K562 (cell line): ENCODE measurements at regions not wholly inside any gene's neighbourhood (a gene's known extent, or its start where the extent isn't known, plus 50 kb on each side); places are given as distances from the start of the nearest gene placed in this dataset.

Experiments used
- BDP1 ChIP-seq: IDR thresholded peaks from 3 replicates; pipeline ENCODE4 v1.6.1; 2011; ENCODE audit not compliant: insufficient read length, insufficient read depth
- GABPB1 ChIP-seq: sonication (generic); formaldehyde crosslinking; IDR thresholded peaks from 2 replicates; pipeline ENCODE4 v1.8.0; 2022; ENCODE audit warnings: mild to moderate bottlenecking, missing genetic modification reagents
- GATA2 ChIP-seq: sonication (generic); formaldehyde crosslinking; IDR thresholded peaks from 2 replicates; pipeline ENCODE4 v1.4.0; 2020; ENCODE audit warnings: mild to moderate bottlenecking, missing genetic modification reagents
- MYC ChIP-seq, 2 experiments: fragments of 250-450 bp in 1 of 2; sonication (Bioruptor Pico) in 1 of 2; IDR thresholded peaks; 2 replicates each; pipeline versions ENCODE4 v1.5.1 to v1.6.1; 2012 to 2021; ENCODE audit warnings: low read depth in 2 of 2, borderline replicate concordance in 1 of 2, improper control_type of control experiment in 1 of 2, low read length in 1 of 2, mild to moderate bottlenecking in 1 of 2, moderate library complexity in 1 of 2
- NFE2L1 ChIP-seq: fragments of 450-650 bp; IDR thresholded peaks from 2 replicates; pipeline ENCODE4 v1.6.1; 2016; ENCODE audit warnings: missing genetic modification characterization, low read depth, mild to moderate bottlenecking, missing compliant biosample characterization, moderate library complexity, borderline replicate concordance
- PHF8 ChIP-seq: fragments of 200-600 bp; sonication (generic); IDR thresholded peaks from 2 replicates; pipeline ENCODE4 v1.6.1; 2012; ENCODE audit warnings: mixed run types, mild to moderate bottlenecking, inconsistent platforms, low read length, moderate library complexity, borderline replicate concordance
- SMC3 ChIP-seq: conservative IDR thresholded peaks from 2 replicates; pipeline ENCODE4 v1.6.1; 2011; ENCODE audit warnings: low read depth, low read length, improper control_type of control experiment; ENCODE audit not compliant: insufficient read depth
- TEAD2 ChIP-seq: fragments of 450-650 bp; IDR thresholded peaks from 2 replicates; pipeline ENCODE4 v1.6.1; 2016; ENCODE audit warnings: missing genetic modification characterization, control low read depth, missing compliant biosample characterization
- ZFX ChIP-seq: sonication (generic); formaldehyde crosslinking; IDR thresholded peaks from 2 replicates; pipeline ENCODE4 v1.8.0; 2022; ENCODE audit warnings: mild to moderate bottlenecking, missing genetic modification reagents, moderate library complexity
- ZNF830 ChIP-seq: fragments of 250-450 bp; sonication (Bioruptor Pico); IDR thresholded peaks from 2 replicates; pipeline ENCODE4 v1.5.0; 2021; ENCODE audit warnings: mild to moderate bottlenecking
- TF ChIP-seq, protein P1 (sequence below): sonication (generic); formaldehyde crosslinking; IDR thresholded peaks from 2 replicates; pipeline ENCODE4 v1.8.1; 2023; ENCODE audit warnings: mild to moderate bottlenecking, missing genetic modification reagents
- TF ChIP-seq, protein P2 (sequence below): sonication (generic); formaldehyde crosslinking; IDR thresholded peaks from 2 replicates; pipeline ENCODE4 v1.8.0; 2022; ENCODE audit warnings: missing genetic modification reagents, mild to moderate bottlenecking, moderate library complexity, borderline replicate concordance
- TF ChIP-seq, protein P3 (sequence below): fragments of 250-450 bp; sonication (Bioruptor Pico); IDR thresholded peaks from 2 replicates; pipeline ENCODE4 v1.8.0; 2021; ENCODE audit warnings: moderate library complexity, mild to moderate bottlenecking, inconsistent platforms

GRCh38 chr12:63406781-63407180 lies 255.8 kb upstream of the AVPR1A start:
- TF ChIP-seq MYC (IDR thresholded peaks at IDR 0.05; ENCODE audit: low read depth, low read length): no peak
- TF ChIP-seq MYC (CRISPR knock-in tag; IDR thresholded peaks at IDR 0.05; ENCODE audit: borderline replicate concordance, low read depth): no peak
- no peak for TF ChIP-seq GATA2 (CRISPR knock-in tag)
- TF ChIP-seq, protein P1, sequence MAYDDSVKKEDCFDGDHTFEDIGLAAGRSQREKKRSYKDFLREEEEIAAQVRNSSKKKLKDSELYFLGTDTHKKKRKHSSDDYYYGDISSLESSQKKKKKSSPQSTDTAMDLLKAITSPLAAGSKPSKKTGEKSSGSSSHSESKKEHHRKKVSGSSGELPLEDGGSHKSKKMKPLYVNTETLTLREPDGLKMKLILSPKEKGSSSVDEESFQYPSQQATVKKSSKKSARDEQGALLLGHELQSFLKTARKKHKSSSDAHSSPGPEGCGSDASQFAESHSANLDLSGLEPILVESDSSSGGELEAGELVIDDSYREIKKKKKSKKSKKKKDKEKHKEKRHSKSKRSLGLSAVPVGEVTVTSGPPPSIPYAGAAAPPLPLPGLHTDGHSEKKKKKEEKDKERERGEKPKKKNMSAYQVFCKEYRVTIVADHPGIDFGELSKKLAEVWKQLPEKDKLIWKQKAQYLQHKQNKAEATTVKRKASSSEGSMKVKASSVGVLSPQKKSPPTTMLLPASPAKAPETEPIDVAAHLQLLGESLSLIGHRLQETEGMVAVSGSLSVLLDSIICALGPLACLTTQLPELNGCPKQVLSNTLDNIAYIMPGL (CRISPR knock-in tag): no peak
- TF ChIP-seq ZNF830 (CRISPR knock-in tag): no peak
- TF ChIP-seq TEAD2 (tag): no peak
- TF ChIP-seq BDP1: no peak
- TF ChIP-seq, protein P2, sequence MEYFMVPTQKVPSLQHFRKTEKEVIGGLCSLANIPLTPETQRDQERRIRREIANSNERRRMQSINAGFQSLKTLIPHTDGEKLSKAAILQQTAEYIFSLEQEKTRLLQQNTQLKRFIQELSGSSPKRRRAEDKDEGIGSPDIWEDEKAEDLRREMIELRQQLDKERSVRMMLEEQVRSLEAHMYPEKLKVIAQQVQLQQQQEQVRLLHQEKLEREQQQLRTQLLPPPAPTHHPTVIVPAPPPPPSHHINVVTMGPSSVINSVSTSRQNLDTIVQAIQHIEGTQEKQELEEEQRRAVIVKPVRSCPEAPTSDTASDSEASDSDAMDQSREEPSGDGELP (CRISPR knock-in tag): no peak
- no peak for TF ChIP-seq SMC3
- TF ChIP-seq PHF8: no peak
- TF ChIP-seq, protein P3, sequence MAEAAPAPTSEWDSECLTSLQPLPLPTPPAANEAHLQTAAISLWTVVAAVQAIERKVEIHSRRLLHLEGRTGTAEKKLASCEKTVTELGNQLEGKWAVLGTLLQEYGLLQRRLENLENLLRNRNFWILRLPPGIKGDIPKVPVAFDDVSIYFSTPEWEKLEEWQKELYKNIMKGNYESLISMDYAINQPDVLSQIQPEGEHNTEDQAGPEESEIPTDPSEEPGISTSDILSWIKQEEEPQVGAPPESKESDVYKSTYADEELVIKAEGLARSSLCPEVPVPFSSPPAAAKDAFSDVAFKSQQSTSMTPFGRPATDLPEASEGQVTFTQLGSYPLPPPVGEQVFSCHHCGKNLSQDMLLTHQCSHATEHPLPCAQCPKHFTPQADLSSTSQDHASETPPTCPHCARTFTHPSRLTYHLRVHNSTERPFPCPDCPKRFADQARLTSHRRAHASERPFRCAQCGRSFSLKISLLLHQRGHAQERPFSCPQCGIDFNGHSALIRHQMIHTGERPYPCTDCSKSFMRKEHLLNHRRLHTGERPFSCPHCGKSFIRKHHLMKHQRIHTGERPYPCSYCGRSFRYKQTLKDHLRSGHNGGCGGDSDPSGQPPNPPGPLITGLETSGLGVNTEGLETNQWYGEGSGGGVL (CRISPR knock-in tag): no peak
- TF ChIP-seq NFE2L1 (tag): no peak
- no peak for TF ChIP-seq GABPB1 (CRISPR knock-in tag)
- no peak for TF ChIP-seq ZFX
